ENCODE measurements at regions not wholly inside any gene's neighbourhood (a gene's known extent, or its start where the extent isn't known, plus 50 kb on each side); places are given as distances from the start of the nearest gene placed in this dataset.
"Not testable (repeated sequence)": the region's sequence is repeated elsewhere in the genome, so short reads cannot be mapped to it uniquely, and the experiment has no call there.

GRCh38 chr5:72579290-72579689, 72.1 kb upstream of the ZNF366 start:
- not testable (repeated sequence) for DNase-seq

GRCh38 chr5:72572236-72572765, 65.1 kb upstream of the ZNF366 start:
- no peak for DNase-seq

DNA sequence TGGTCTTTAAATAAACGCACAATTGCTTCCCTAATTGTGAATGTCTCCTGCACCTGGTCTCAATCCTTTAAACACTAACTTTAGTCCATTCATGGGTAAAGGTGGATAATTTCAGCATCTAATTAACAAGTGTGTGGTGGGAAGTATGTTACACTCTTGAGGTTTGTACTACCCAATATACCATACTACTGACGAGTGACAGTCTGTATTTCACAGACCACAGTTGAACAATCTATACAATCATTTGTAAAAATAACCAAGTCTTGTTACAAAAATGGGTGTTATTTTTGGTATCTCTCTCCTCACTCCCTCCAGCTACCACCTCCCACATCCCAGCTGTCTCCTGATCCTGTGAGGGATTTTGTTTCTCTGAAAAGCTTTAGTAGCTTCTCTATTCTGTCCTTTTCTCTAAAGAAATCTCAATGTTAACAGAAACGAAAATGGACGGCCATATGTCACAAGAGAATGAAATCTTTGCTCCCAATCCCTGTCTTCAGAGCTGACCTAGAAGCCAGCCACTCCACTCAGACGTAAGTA, 62.3 kb upstream of the ZNF366 start:
- no peak for DNase-seq

GRCh38 chr5:72566746-72567145, 59.5 kb upstream of the ZNF366 start:
- DNase-seq, result no peak

DNA sequence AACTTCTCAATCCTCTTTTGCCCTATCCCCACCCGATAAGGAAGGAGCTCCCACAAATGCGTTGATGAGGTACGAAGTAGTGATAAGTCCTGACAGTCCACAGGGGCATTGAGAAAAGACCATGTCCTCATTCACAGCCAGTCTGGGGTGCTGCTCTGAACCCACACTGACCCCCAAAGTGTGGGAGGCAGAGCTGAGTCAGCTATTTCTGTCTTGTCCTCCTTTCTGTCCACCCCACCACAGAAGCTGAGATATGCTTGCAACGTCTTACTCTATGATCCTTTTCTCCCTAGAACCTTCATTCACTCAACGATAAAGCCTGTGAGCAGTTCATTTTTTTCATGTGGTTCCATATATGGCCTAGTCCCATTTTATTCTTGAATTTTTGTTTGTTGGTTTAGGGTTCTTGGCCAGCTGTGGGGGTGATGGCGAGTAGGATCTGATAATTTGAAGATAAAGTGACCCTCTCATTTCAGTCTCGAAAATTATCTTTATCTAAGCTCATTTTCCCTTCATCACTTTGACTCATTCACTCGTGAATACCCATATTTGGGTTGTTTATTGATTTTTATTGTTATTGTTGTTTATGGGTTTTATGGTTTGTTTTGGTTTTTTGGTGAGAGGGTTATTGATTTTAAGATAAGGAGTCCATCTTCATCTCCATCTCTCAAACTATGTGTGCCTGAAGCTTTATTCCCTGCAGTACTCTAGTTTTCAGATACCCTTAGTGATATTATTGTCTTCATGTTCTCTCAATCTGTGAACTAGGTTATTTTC, 58.5 kb upstream of the ZNF366 start:
- no peak for DNase-seq

GRCh38 chr5:72562717-72563116, 55.5 kb upstream of the ZNF366 start:
- no peak for DNase-seq

DNA sequence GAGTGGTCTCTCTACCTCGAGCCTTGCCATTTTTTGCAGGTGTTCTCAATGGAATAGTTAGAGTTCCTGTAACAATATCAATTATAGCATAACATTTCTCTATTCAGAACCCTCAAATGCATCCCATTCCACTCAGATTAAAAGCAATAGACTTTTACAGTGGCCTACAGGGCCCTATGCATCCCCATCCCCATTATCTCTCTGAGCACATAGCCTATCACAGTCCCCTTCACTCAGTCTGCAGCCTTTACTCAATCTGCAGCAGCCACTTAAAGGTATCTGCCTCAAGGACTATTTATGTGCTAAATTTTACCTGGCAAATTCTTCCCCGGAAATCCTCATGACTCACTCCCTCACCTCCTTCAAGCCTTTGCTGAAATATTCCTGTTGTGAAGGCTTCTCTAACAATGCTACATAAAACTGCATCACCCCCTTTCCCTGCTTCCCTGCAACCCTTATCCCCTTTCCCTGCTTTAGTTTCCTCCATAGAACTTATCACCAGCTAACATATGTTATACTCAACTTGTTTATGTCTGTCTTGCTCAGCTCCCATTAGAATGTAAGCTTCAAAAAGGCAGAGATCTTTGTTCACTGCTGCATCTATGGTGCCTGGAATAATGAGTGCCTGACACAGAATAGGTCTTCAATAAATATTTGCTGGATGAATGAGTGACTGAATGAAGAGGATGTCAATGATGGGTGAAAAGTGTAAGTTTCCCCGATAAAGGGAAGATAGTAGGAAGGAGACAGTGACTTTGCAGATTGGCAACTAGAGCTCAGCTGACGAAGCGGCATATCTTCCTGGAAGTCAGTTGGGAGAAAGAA, 54.1 kb upstream of the ZNF366 start:
- DNase-seq, result no peak

GRCh38 chr5:72559866-72560766, 52.9 kb upstream of the ZNF366 start:
- no peak for DNase-seq

GRCh38 chr5:72558383-72558782, 51.2 kb upstream of the ZNF366 start:
- DNase-seq, result no peak

DNA sequence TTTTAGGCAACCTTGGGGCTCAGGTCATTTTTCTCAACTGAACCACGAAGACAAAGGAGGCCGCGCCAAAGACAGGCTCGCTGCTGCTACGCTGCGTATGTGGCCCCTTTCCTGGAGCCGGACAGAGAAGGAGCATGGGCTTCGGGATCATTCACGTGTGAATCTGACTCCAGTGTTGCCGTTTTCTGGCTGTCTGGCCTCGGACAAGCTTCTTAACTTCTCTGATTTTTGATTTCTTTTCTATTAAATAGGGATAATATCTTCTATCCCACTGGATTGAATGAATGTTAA, 50.8 kb upstream of the ZNF366 start:
- no peak for DNase-seq

- no peak for DNase-seq
Observed at GRCh38 chr5:72557167-72558045, 50.2 kb upstream of the ZNF366 start.
